GM13977 (cell line): ENCODE measurements at regions not wholly inside any gene's neighbourhood (a gene's known extent, or its start where the extent isn't known, plus 50 kb on each side); places are given as distances from the start of the nearest gene placed in this dataset.

Experiments used
- DNase-seq: peaks from one replicate; pipeline ENCODE4 v3.0.0; 2012; ENCODE audit warnings: low spot score
- in situ Hi-C: fragments of 300-500 bp; cut with MboI; formaldehyde crosslinking; loops from one replicate; pipeline ENCODE4 v1.12.0; 2022; ENCODE audit warnings: low sequenced_read_pairs, low pct_unique_long_range_greater_than_20kb, mixed read lengths, inconsistent platforms; ENCODE audit not compliant: unreplicated experiment
- TF ChIP-seq, protein P1 (sequence below): IDR thresholded peaks from 2 replicates; pipeline ENCODE4 v1.5.1; 2012; ENCODE audit warnings: mild to moderate bottlenecking, control low read depth; ENCODE audit not compliant: insufficient read depth; ENCODE audit errors: extremely low read depth, missing control alignments

DNA sequence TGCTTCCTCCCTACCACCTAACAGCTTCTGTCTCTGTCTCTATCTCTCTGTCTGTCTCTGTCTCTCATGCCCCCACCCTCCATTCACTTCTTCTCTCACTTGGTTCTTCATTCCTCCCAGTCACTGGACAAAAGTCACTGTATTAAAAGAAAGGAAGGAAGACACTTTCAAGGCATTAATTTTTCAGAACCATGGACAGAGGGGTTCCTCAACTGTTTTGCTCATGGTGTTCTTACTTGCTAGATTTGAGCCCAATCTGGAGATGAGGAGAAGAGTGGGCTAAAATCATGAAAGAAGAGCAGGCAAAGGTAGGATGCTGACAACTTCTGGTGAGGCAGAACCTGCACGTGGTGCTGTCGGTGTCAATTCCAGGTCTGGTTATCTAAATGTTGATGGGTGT, 116.7 kb upstream of the LARGE1 start:
- TF ChIP-seq, protein P1, sequence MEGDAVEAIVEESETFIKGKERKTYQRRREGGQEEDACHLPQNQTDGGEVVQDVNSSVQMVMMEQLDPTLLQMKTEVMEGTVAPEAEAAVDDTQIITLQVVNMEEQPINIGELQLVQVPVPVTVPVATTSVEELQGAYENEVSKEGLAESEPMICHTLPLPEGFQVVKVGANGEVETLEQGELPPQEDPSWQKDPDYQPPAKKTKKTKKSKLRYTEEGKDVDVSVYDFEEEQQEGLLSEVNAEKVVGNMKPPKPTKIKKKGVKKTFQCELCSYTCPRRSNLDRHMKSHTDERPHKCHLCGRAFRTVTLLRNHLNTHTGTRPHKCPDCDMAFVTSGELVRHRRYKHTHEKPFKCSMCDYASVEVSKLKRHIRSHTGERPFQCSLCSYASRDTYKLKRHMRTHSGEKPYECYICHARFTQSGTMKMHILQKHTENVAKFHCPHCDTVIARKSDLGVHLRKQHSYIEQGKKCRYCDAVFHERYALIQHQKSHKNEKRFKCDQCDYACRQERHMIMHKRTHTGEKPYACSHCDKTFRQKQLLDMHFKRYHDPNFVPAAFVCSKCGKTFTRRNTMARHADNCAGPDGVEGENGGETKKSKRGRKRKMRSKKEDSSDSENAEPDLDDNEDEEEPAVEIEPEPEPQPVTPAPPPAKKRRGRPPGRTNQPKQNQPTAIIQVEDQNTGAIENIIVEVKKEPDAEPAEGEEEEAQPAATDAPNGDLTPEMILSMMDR: no peak
- DNase-seq: no peak
- in situ Hi-C loops: no loop called here

DNA sequence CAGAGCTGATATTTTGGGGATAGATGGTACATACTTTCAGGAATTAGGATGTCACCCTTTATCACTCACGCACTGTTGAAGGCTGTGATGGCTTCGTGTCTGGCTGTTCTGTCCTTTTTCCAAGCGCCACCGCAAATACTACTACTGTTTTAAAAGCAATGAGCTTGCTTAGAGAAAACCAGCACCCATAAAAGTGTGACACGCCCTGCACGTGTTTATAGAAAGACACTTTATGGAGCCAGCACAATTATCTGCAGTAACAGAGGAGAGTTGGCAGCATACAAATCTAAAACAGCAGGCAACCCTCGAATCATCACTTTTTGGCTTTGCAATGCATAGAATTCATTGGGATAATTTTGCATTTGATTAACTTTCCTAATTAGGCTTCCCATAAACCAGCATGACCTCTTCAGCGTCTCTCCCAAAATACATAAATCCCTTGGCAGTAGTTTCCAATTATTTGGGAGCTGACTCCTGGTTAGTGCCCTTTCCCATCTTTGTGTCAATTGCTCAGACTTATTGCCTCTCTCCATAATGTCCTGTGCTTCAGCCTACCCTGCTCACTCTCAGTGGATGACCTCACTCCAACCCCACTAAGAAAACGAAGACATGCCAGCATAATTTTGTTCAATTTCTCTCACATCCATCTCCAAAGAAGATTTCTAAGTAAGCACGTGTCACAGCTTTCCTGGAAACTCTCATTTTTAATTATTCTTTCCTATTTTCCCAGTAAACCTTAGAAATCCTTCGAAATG, 118.7 kb upstream of the LARGE1 start:
- in situ Hi-C loops: no loop called here
- TF ChIP-seq, protein P1: no peak
- DNase-seq: no peak

DNA sequence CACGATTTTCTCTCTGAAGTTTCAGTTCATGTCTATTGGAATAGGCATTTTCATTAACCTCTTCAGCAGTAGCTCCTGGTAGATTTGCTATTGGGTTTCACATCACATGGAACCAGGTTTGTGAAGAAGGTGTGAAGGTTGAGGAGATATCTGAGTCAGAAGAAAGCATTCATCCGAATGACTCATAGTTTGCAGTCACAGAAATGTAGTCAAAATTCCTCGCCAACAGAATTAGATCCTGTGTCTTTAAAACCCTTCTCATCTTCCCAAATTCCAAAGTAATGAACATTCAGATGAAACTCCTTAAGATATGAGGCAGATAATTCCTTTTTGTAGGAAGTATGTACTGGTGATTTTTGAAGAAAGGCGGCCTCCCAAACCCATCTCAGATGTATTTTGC, 125.0 kb upstream of the LARGE1 start:
- DNase-seq: no peak
- TF ChIP-seq, protein P1: no peak
- in situ Hi-C loops: no loop called here

DNA sequence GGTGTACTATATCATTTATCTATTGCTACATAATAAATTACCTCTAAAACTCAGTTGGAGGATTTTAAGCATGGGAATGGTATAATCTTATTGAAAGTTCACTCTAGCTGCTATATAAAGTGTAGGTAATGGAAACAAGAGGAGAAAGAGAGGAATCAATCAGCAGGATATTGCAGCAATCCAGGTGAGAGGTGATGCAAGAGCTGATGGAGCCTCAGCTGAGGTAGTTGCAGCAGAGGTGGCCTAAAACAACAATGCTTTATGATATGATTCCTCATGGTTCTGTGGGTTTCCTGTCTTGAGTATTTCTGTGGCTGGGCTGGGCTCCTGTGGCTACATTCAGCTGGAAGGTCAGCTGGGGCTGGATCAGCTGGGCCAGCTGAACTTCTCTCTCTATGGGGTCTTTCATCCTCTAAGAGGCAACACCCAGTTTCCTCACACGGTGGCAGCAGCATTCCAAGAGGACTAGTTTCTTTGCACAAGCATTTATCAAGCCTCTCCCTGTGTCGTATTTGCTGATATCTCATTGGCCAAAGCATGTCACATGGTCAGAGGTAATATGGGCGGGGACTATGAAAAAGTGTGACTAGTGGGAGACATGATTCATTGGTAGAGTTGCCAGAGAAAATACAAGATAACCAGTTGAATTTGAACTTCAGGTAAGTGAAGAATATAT, 135.4 kb upstream of the LARGE1 start:
- no peak for DNase-seq
- in situ Hi-C loops: no loop called here
- TF ChIP-seq, protein P1: no peak

DNA sequence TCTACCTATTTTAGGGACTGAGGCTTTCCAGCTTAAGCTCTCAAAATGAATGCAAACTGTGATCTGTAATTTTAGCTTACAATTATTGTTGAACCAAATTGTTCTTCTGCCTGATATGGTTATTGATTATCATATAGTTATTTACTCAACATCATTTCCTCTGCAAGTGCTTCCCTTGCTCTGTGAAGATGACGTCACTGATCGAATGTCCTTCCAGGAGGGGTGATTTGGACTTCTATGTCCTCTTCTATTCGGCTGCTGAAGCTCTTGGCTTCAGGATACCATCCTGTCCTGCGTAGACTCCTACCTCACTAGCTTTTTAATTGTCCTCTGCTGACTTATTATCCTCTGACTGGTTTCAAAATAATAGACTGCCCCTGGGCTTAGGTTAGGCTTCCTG, 137.4 kb upstream of the LARGE1 start:
- DNase-seq: no peak
- in situ Hi-C loops: no loop called here
- TF ChIP-seq, protein P1: no peak

DNA sequence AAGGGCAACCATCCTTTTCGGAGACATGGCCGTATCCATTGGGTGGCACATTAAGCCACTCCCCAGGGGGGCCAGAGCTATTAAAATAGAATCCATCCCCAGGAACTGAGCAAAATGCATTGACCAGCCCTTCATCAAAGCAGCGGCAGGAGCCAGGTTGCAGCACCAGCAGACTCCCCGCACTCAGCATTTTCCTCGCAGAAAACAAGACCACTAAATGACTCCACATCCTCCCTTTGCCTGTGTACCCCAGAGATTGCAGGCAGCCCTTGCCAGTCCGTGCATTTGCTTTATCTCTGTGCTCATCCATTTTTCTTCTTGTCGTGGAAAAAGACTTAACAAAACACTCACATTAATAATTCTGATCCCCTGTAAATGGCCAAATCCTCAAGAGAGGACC, 144.4 kb upstream of the LARGE1 start:
- TF ChIP-seq, protein P1: no peak
- DNase-seq: no peak
- in situ Hi-C loops: no loop called here
